ENCODE measurements at regions not wholly inside any gene's neighbourhood (a gene's known extent, or its start where the extent isn't known, plus 50 kb on each side); places are given as distances from the start of the nearest gene placed in this dataset.
A peak's percentile ranks its signal among the peaks of the same experiment; 100 is the strongest.

DNA sequence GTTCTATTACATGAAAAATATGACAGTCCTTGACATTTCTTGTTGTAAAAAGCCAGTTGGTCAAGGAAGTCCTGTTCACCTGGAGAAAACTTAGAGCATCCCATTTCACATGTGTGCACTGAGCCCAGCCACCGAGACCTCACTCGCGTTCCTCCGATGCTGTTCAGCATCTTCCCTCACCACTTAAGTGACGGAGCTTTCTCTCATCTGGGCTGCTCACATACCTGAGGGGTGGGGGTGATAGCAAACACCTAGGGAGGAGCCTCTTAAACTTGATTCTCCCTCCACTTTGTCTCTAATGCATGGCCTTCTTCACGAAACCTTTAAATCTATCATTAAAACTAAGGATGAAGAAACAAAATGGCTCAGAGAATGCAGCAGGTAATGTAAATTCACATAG is 950.2 kb downstream of the GATA3 start:
- H3K27ac Mint-ChIP-seq = peak overlapping the region; percentile 76
- Histone ChIP-seq H3K9me3 (ENCODE audit: control insufficient read depth in 1 of 2, insufficient read depth in 1 of 2, low read length in 2 of 2) (no peaks in the 10 kb centered on the region), H3K4me1 (ENCODE audit: insufficient read depth, low read length) (peaks cover 6% of the 10 kb centered on the region), H3K4me3 (ENCODE audit: low read length) (no peak overlapping the region), H3K27me3 (ENCODE audit: control insufficient read depth in 1 of 2, insufficient read depth in 2 of 2, low read length in 2 of 2) (no peaks in the 10 kb centered on the region), H3K36me3 (ENCODE audit: insufficient read depth, low read length) (no peaks in the 10 kb centered on the region), H3K27ac (ENCODE audit: low read depth in 1 of 2, low read length in 2 of 2) (no peak overlapping the region)
- TF ChIP-seq, protein P1, sequence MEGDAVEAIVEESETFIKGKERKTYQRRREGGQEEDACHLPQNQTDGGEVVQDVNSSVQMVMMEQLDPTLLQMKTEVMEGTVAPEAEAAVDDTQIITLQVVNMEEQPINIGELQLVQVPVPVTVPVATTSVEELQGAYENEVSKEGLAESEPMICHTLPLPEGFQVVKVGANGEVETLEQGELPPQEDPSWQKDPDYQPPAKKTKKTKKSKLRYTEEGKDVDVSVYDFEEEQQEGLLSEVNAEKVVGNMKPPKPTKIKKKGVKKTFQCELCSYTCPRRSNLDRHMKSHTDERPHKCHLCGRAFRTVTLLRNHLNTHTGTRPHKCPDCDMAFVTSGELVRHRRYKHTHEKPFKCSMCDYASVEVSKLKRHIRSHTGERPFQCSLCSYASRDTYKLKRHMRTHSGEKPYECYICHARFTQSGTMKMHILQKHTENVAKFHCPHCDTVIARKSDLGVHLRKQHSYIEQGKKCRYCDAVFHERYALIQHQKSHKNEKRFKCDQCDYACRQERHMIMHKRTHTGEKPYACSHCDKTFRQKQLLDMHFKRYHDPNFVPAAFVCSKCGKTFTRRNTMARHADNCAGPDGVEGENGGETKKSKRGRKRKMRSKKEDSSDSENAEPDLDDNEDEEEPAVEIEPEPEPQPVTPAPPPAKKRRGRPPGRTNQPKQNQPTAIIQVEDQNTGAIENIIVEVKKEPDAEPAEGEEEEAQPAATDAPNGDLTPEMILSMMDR (IDR thresholded peaks at IDR 0.05) = no peak
- H3K36me3 Mint-ChIP-seq (ENCODE audit: low read depth) = no peaks in the 10 kb centered on the region
- no peaks in the 10 kb centered on the region for H3K27me3 Mint-ChIP-seq
- ATAC-seq (ENCODE audit: poor library complexity) (peak; percentile 55), DNase-seq (peak in 3 of 14 experiments; percentile 20 to 31 (median 25))
- H3K4me1 Mint-ChIP-seq (ENCODE audit: low read depth) = peaks cover 45% of the 10 kb centered on the region
- intact Hi-C loops (cut with DNase I, micrococcal nuclease) = no loop called here
- ChIA-PET POLR2A (interaction anchor here (0.7 to 1.5 kb wide), 2 partner anchors 13 to 92 kb away, joined by 3 to 5 read pairs; no protein-coding TSS in a partner anchor), CTCF (no interaction called here)
- peak overlapping the region; percentile 26 for H3K4me3 Mint-ChIP-seq
- H3K9me3 Mint-ChIP-seq = no peaks in the 10 kb centered on the region

DNA sequence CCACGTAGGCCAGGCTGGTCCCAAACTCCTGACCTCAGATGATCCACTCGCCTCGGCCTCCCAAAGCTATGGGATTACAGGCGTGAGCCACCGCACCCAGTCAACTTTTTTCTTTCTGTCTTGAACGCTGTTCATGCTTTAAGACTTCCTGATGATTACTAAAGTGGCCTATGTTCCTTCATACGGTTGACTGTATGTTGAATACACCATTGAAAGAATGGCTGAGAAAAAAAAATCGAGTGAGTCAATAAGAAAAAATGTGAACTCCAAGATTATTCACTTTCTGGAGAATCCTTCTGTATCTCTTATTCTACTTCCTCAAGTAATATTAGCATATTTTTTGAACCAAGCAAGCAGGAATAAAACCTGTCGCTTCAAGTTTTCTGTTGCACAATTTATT is 955.0 kb downstream of the GATA3 start:
- TF ChIP-seq, protein P1 (IDR thresholded peaks at IDR 0.05) = no peak

DNA sequence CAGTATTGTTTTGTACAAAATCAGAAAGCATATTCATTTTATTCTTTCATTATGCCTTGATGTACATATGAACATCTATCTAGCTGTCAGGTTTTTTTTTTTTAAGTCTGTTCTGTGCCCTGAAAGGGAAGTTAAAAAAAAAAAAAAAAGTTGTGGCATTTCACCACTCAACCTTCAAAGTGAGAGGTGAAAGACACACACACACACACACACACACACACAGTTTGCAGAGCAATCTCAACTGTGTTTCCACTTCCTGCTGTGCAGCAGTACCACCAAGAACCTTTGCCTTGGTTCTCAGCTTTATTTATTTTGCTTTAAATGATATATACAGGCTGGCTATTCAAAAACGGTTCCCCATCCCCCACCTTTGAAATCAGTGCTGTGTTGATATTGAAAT is 955.6 kb downstream of the GATA3 start:
- TF ChIP-seq, protein P1 (IDR thresholded peaks at IDR 0.05) = no peak
- peak; percentile 88 for ATAC-seq (ENCODE audit: poor library complexity)
- Mint-ChIP-seq H3K36me3 (ENCODE audit: low read depth) (peaks cover 5% of the 10 kb centered on the region), H3K9me3 (no peaks in the 10 kb centered on the region), H3K27ac (peak overlapping the region; percentile 85), H3K4me1 (ENCODE audit: low read depth) (peaks cover 63% of the 10 kb centered on the region), H3K4me3 (peak overlapping the region; percentile 76), H3K27me3 (no peaks in the 10 kb centered on the region)
- ChIA-PET CTCF (interaction anchor here (0.8 kb wide), 1 partner anchor 199 kb away, joined by 3 read pairs; no protein-coding TSS in a partner anchor), POLR2A (interaction anchor here (0.6 to 2.6 kb wide), 6 partner anchors 11 to 130 kb away, joined by 3 to 34 read pairs (median 3); no protein-coding TSS in a partner anchor)
- H3K27ac ChIP-seq (ENCODE audit: low read depth in 1 of 2, low read length in 2 of 2) = no peak overlapping the region
- no peaks in the 10 kb centered on the region for H3K9me3 ChIP-seq (ENCODE audit: control insufficient read depth in 1 of 2, insufficient read depth in 1 of 2, low read length in 2 of 2)
- H3K4me1 ChIP-seq (ENCODE audit: insufficient read depth, low read length) = peaks cover 8% of the 10 kb centered on the region
- intact Hi-C loops (cut with DNase I, micrococcal nuclease) = loop anchor here (2.0 to 10.0 kb wide), 2 partner anchors 87 to 955 kb away; partner anchors contain the start of gene GATA3 (in 1 of the 2)
- no peak overlapping the region for H3K4me3 ChIP-seq (ENCODE audit: low read length)
- H3K27me3 ChIP-seq (ENCODE audit: control insufficient read depth in 1 of 2, insufficient read depth in 2 of 2, low read length in 2 of 2) = no peaks in the 10 kb centered on the region
- H3K36me3 ChIP-seq (ENCODE audit: insufficient read depth, low read length) = no peaks in the 10 kb centered on the region
- peak in 10 of 14 experiments; percentile 8 to 85 (median 54) for DNase-seq

More for the DNA sequence above, 955.0 kb downstream of the GATA3 start:
- CTCF ChIA-PET = no interaction called here
- Mint-ChIP-seq H3K27me3 (no peaks in the 10 kb centered on the region), H3K9me3 (no peaks in the 10 kb centered on the region), H3K4me3 (peak overlapping the region; percentile 76), H3K27ac (peak overlapping the region; percentile 85), H3K4me1 (ENCODE audit: low read depth) (peaks cover 63% of the 10 kb centered on the region), H3K36me3 (ENCODE audit: low read depth) (peaks cover 5% of the 10 kb centered on the region)
- Histone ChIP-seq H3K4me3 (ENCODE audit: low read length) (no peak overlapping the region), H3K36me3 (ENCODE audit: insufficient read depth, low read length) (no peaks in the 10 kb centered on the region), H3K9me3 (ENCODE audit: control insufficient read depth in 1 of 2, insufficient read depth in 1 of 2, low read length in 2 of 2) (no peaks in the 10 kb centered on the region), H3K27me3 (ENCODE audit: control insufficient read depth in 1 of 2, insufficient read depth in 2 of 2, low read length in 2 of 2) (no peaks in the 10 kb centered on the region), H3K4me1 (ENCODE audit: insufficient read depth, low read length) (peaks cover 8% of the 10 kb centered on the region), H3K27ac (ENCODE audit: low read depth in 1 of 2, low read length in 2 of 2) (no peak overlapping the region)
- DNase-seq = no peak
- intact Hi-C loops (cut with DNase I, micrococcal nuclease) = no loop called here
- no peak for ATAC-seq (ENCODE audit: poor library complexity)
- POLR2A ChIA-PET = interaction anchor here (0.6 to 2.6 kb wide), 6 partner anchors 13 to 678 kb away, joined by 3 to 34 read pairs (median 4); no protein-coding TSS in a partner anchor

Data from CD4-positive, alpha-beta T cell (primary cell).